ENCODE measurements at regions not wholly inside any gene's neighbourhood (a gene's known extent, or its start where the extent isn't known, plus 50 kb on each side); places are given as distances from the start of the nearest gene placed in this dataset.

DNA sequence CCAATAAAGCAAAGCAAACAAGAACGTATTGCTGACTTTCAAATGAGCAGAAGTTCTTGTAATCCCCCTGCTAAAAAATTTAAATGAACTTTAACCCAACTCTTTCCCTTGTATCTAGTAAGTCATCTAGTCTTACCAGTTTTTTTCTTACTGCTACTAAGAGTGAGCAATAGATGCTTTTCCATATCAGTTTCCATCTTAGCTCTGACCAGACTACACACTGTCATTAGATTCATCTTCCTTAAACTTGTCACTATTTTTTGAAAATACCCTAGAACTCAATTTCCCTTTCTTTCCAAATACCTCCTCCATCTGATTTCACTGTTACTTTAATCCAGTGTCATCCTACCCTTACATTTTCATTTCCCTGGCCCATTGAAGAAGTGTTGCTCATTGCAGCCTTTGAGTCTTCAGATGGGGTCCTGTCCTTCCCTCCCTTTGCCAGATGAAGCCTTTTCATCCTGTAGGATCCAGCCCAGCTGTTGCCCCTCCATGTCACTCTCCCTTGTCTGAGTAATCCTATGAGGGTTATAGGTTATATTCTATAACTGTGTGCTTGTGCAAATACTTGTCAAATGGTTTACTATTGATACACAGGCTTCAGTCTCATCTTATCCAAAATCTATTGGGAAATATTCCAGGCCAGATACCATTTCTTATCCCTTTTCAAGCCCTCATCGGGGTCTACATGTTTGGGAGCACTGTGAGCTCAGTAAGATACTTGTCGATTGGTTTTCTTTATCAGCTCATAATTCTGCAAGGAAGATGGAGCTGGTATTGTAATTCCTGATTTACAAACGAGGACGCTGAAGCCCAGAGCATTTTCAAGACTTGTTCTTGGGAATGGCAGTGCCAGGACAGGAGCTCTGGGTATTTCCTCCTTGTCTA is 51.5 kb upstream of the ITGB1 start:
- TF ChIP-seq, protein P1, sequence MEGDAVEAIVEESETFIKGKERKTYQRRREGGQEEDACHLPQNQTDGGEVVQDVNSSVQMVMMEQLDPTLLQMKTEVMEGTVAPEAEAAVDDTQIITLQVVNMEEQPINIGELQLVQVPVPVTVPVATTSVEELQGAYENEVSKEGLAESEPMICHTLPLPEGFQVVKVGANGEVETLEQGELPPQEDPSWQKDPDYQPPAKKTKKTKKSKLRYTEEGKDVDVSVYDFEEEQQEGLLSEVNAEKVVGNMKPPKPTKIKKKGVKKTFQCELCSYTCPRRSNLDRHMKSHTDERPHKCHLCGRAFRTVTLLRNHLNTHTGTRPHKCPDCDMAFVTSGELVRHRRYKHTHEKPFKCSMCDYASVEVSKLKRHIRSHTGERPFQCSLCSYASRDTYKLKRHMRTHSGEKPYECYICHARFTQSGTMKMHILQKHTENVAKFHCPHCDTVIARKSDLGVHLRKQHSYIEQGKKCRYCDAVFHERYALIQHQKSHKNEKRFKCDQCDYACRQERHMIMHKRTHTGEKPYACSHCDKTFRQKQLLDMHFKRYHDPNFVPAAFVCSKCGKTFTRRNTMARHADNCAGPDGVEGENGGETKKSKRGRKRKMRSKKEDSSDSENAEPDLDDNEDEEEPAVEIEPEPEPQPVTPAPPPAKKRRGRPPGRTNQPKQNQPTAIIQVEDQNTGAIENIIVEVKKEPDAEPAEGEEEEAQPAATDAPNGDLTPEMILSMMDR (IDR thresholded peaks at IDR 0.05) = no peak
- no peak for TF ChIP-seq POLR2A (IDR thresholded peaks at IDR 0.05)
